Vagina (tissue), 2 donors: ENCODE measurements at regions not wholly inside any gene's neighbourhood (a gene's known extent, or its start where the extent isn't known, plus 50 kb on each side); places are given as distances from the start of the nearest gene placed in this dataset.
"Not testable (repeated sequence)": the region's sequence is repeated elsewhere in the genome, so short reads cannot be mapped to it uniquely, and the experiment has no call there.

Source experiments
- CTCF ChIP-seq, 3 experiments: fragments of 450-650 bp in 2 of 3; fragments of 200-600 bp in 1 of 3; sonication (generic) in 1 of 3; IDR thresholded peaks; one replicate each; pipeline ENCODE4 v1.5.1; 2017 to 2019; ENCODE audit warnings: antibody characterized with exemption in 3 of 3, mild to moderate bottlenecking in 2 of 3, moderate library complexity in 2 of 3
- POLR2A ChIP-seq, 2 donors: fragments of 450-650 bp; IDR thresholded peaks; one replicate each; pipeline ENCODE4 v1.6.1; 2017; ENCODE audit warnings: antibody characterized with exemption in 2 of 2, mild to moderate bottlenecking in 2 of 2, moderate library complexity in 2 of 2
- POLR2AphosphoS5 ChIP-seq, 2 donors: sonication (generic); formaldehyde crosslinking; IDR thresholded peaks; one replicate each; pipeline ENCODE4 v1.9.0; 2017; ENCODE audit warnings: antibody characterized with exemption in 2 of 2, mild to moderate bottlenecking in 2 of 2, low read depth in 1 of 2; ENCODE audit not compliant: insufficient read depth in 1 of 2

DNA sequence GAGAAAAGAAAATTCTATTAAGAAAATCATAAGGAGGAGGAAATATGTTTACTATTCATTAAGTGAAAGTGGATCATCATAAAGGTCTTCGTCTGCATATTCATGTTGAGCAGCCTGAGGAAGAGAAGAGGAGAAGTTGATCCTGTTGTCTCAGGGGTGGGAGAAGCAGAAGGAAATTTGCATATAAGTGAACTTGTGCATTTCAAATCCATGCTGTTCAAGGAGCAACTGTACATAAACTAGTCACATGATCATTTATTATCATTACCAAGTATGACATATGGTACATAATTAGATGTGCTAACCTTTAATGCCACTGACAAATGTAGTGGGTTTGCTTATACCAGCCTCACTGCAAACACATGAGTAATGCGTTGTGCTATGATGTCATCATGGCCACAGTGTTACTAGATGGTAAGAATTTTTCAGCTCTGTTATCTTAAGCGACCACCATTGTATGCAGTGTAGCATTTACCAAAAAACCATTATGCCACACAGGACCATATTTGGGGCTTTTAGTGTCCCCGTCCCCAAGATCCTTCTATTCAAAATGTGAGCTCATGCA, 976.9 kb downstream of the TUBA3C start:
- TF ChIP-seq CTCF (IDR thresholded peaks at IDR 0.05); POLR2A (IDR thresholded peaks at IDR 0.05); POLR2AphosphoS5 (IDR thresholded peaks at IDR 0.05; ENCODE audit: insufficient read depth in 1 of 2, low read depth in 1 of 2): not testable (repeated sequence)
